ENCODE measurements at regions not wholly inside any gene's neighbourhood (a gene's known extent, or its start where the extent isn't known, plus 50 kb on each side); places are given as distances from the start of the nearest gene placed in this dataset.

- ChIA-PET POLR2A (no interaction called here), CTCF (ENCODE audit: low intra/inter-chr PET ratio) (no interaction called here)
- intact Hi-C loops (cut with micrococcal nuclease), result no loop called here
- TF ChIP-seq, protein P1, sequence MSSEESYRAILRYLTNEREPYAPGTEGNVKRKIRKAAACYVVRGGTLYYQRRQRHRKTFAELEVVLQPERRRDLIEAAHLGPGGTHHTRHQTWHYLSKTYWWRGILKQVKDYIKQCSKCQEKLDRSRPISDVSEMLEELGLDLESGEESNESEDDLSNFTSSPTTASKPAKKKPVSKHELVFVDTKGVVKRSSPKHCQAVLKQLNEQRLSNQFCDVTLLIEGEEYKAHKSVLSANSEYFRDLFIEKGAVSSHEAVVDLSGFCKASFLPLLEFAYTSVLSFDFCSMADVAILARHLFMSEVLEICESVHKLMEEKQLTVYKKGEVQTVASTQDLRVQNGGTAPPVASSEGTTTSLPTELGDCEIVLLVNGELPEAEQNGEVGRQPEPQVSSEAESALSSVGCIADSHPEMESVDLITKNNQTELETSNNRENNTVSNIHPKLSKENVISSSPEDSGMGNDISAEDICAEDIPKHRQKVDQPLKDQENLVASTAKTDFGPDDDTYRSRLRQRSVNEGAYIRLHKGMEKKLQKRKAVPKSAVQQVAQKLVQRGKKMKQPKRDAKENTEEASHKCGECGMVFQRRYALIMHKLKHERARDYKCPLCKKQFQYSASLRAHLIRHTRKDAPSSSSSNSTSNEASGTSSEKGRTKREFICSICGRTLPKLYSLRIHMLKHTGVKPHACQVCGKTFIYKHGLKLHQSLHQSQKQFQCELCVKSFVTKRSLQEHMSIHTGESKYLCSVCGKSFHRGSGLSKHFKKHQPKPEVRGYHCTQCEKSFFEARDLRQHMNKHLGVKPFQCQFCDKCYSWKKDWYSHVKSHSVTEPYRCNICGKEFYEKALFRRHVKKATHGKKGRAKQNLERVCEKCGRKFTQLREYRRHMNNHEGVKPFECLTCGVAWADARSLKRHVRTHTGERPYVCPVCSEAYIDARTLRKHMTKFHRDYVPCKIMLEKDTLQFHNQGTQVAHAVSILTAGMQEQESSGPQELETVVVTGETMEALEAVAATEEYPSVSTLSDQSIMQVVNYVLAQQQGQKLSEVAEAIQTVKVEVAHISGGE (CRISPR knock-in tag; IDR thresholded peaks at IDR 0.05), result no peak
- TF ChIP-seq TAF15 (IDR thresholded peaks at IDR 0.05; ENCODE audit: low read depth, low read length), result no peak
- TF ChIP-seq TEAD2 (tag; IDR thresholded peaks at IDR 0.05), result no peak
- TF ChIP-seq ZNF311 (CRISPR knock-in tag; IDR thresholded peaks at IDR 0.05), result no peak
- TF ChIP-seq, protein P2, sequence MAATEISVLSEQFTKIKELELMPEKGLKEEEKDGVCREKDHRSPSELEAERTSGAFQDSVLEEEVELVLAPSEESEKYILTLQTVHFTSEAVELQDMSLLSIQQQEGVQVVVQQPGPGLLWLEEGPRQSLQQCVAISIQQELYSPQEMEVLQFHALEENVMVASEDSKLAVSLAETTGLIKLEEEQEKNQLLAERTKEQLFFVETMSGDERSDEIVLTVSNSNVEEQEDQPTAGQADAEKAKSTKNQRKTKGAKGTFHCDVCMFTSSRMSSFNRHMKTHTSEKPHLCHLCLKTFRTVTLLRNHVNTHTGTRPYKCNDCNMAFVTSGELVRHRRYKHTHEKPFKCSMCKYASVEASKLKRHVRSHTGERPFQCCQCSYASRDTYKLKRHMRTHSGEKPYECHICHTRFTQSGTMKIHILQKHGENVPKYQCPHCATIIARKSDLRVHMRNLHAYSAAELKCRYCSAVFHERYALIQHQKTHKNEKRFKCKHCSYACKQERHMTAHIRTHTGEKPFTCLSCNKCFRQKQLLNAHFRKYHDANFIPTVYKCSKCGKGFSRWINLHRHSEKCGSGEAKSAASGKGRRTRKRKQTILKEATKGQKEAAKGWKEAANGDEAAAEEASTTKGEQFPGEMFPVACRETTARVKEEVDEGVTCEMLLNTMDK (IDR thresholded peaks at IDR 0.05; ENCODE audit: borderline replicate concordance, insufficient read depth, low read depth, low read length, poor library complexity, severe bottlenecking), result no peak
- no peak for TF ChIP-seq FOS (IDR thresholded peaks at IDR 0.05; ENCODE audit: extremely low read depth, insufficient read length)
- TF ChIP-seq, protein P3, sequence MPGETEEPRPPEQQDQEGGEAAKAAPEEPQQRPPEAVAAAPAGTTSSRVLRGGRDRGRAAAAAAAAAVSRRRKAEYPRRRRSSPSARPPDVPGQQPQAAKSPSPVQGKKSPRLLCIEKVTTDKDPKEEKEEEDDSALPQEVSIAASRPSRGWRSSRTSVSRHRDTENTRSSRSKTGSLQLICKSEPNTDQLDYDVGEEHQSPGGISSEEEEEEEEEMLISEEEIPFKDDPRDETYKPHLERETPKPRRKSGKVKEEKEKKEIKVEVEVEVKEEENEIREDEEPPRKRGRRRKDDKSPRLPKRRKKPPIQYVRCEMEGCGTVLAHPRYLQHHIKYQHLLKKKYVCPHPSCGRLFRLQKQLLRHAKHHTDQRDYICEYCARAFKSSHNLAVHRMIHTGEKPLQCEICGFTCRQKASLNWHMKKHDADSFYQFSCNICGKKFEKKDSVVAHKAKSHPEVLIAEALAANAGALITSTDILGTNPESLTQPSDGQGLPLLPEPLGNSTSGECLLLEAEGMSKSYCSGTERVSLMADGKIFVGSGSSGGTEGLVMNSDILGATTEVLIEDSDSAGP (CRISPR knock-in tag; IDR thresholded peaks at IDR 0.05), result no peak
- TF ChIP-seq ATF7 (IDR thresholded peaks at IDR 0.05), result no peak
- TF ChIP-seq BHLHE40 (IDR thresholded peaks at IDR 0.05; ENCODE audit: low read length), result no peak
- no peak for TF ChIP-seq MCM3 (IDR thresholded peaks at IDR 0.05)
- no peak for TF ChIP-seq KAT7 (CRISPR knock-in tag; IDR thresholded peaks at IDR 0.05; ENCODE audit: borderline replicate concordance)
- TF ChIP-seq, protein P4, sequence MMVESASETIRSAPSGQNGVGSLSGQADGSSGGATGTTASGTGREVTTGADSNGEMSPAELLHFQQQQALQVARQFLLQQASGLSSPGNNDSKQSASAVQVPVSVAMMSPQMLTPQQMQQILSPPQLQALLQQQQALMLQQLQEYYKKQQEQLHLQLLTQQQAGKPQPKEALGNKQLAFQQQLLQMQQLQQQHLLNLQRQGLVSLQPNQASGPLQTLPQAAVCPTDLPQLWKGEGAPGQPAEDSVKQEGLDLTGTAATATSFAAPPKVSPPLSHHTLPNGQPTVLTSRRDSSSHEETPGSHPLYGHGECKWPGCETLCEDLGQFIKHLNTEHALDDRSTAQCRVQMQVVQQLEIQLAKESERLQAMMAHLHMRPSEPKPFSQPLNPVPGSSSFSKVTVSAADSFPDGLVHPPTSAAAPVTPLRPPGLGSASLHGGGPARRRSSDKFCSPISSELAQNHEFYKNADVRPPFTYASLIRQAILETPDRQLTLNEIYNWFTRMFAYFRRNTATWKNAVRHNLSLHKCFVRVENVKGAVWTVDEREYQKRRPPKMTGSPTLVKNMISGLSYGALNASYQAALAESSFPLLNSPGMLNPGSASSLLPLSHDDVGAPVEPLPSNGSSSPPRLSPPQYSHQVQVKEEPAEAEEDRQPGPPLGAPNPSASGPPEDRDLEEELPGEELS (CRISPR knock-in tag; IDR thresholded peaks at IDR 0.05; ENCODE audit: borderline replicate concordance), result no peak
- TF ChIP-seq LCOR (CRISPR knock-in tag; IDR thresholded peaks at IDR 0.05), result no peak
- no peak for TF ChIP-seq NRF1 (conservative IDR thresholded peaks at IDR 0.05 in 1 of 2, IDR thresholded peaks at IDR 0.05 in 1 of 2)
- TF ChIP-seq ZNF232 (CRISPR knock-in tag; IDR thresholded peaks at IDR 0.05), result no peak
Observed at GRCh38 chr4:11484531-11484930, 55.8 kb upstream of the HS3ST1 start.

More at GRCh38 chr4:11484531-11484930, 55.8 kb upstream of the HS3ST1 start:
- H3K27me3 ChIP-seq (ENCODE audit: control insufficient read depth in 2 of 2, insufficient read depth in 2 of 2, low read length in 2 of 2), result no peaks in the 10 kb centered on the region
- H4K20me1 ChIP-seq (replicated peaks; ENCODE audit: control insufficient read depth, insufficient read depth, low read length), result no peaks in the 10 kb centered on the region
- no peak overlapping the region for H3K4me3 ChIP-seq
- no peaks in the 10 kb centered on the region for H3K79me2 ChIP-seq (ENCODE audit: control insufficient read depth, insufficient read depth, low read length)
- no peak overlapping the region for H3K4me2 ChIP-seq (ENCODE audit: insufficient read depth, low read length)
- H2AFZ ChIP-seq (ENCODE audit: low read depth, low read length), result no peak overlapping the region
- H3K4me1 ChIP-seq (replicated peaks in 1 of 2; ENCODE audit: control insufficient read depth in 2 of 2, insufficient read depth in 2 of 2, low read length in 2 of 2), result no peaks in the 10 kb centered on the region
- no peaks in the 10 kb centered on the region for H3K36me3 ChIP-seq (ENCODE audit: control insufficient read depth, insufficient read depth, low read length)
- no peaks in the 10 kb centered on the region for H3K9me1 ChIP-seq (ENCODE audit: control insufficient read depth, insufficient read depth, low read length)
- no peaks in the 10 kb centered on the region for H3K9me3 ChIP-seq (replicated peaks; ENCODE audit: control insufficient read depth, insufficient read depth, low read depth, low read length)
- no TSS peak for BruUV-seq (replicated peaks)
- DNase-seq (ENCODE audit: extremely low read depth in 1 of 4, low spot score in 3 of 4), result no peak
- no peak for ATAC-seq
- WGBS (ENCODE audit: insufficient coverage, low coverage, missing lambda C conversion rate), result 0% methylated on average over 1 of the region's 1 CpG
- in situ Hi-C loops (cut with MboI), result no loop called here
- no peak for FAIRE-seq
- no peak overlapping the region for H3K9ac ChIP-seq (ENCODE audit: insufficient read depth in 1 of 2, low read depth in 2 of 2, low read length in 2 of 2)
- H3K27ac ChIP-seq (ENCODE audit: extremely low read depth, low read depth, low read length), result no peak overlapping the region

Measured in K562 (cell line).